CD1c-positive myeloid dendritic cell (primary cell): ENCODE measurements at regions not wholly inside any gene's neighbourhood (a gene's known extent, or its start where the extent isn't known, plus 50 kb on each side); places are given as distances from the start of the nearest gene placed in this dataset.

ENCODE experiments used
- DNase-seq: peaks from one replicate; pipeline ENCODE4 v3.0.0-alpha.2; 2016; ENCODE audit errors: extremely low spot score

- no peak for DNase-seq
These were observed 233.9 kb downstream of the RAB28 start for GRCh38 chr4:13250263-13250662.

GRCh38 chr4:13248621-13249298, 235.4 kb downstream of the RAB28 start:
- DNase-seq, result no peak

GRCh38 chr4:13246107-13246506, 238.0 kb downstream of the RAB28 start:
- DNase-seq, result no peak

GRCh38 chr4:13244444-13244843, 239.7 kb downstream of the RAB28 start:
- no peak for DNase-seq

- DNase-seq, result no peak
These were observed 241.0 kb downstream of the RAB28 start for GRCh38 chr4:13243152-13243551.

GRCh38 chr4:13240066-13240465, 244.1 kb downstream of the RAB28 start:
- DNase-seq, result no peak

- no peak for DNase-seq
These were observed 245.2 kb downstream of the RAB28 start for GRCh38 chr4:13238936-13239335.

- DNase-seq, result no peak
These were observed 247.7 kb downstream of the RAB28 start for GRCh38 chr4:13236485-13236884.

- DNase-seq, result no peak
These were observed 250.4 kb downstream of the RAB28 start for GRCh38 chr4:13233755-13234154.

GRCh38 chr4:13219971-13220370, 264.2 kb downstream of the RAB28 start:
- DNase-seq, result no peak

GRCh38 chr4:13218326-13218958, 265.7 kb downstream of the RAB28 start:
- DNase-seq, result no peak

GRCh38 chr4:13215560-13215959, 268.6 kb downstream of the RAB28 start:
- no peak for DNase-seq

- no peak for DNase-seq
These were observed 271.2 kb downstream of the RAB28 start for GRCh38 chr4:13212936-13213335.

- DNase-seq, result no peak
These were observed 274.5 kb downstream of the RAB28 start for GRCh38 chr4:13209600-13209999.

- no peak for DNase-seq
These were observed 275.5 kb downstream of the RAB28 start for GRCh38 chr4:13208558-13209193.

GRCh38 chr4:13207226-13207625, 276.9 kb downstream of the RAB28 start:
- DNase-seq, result no peak

- DNase-seq, result no peak
These were observed 281.0 kb downstream of the RAB28 start for GRCh38 chr4:13203101-13203500.

- no peak for DNase-seq
These were observed 281.4 kb downstream of the RAB28 start for GRCh38 chr4:13202701-13203100.

- no peak for DNase-seq
These were observed 282.9 kb downstream of the RAB28 start for GRCh38 chr4:13201241-13201640.

GRCh38 chr4:13196721-13197120, 287.4 kb downstream of the RAB28 start:
- no peak for DNase-seq

- DNase-seq, result no peak
These were observed 290.5 kb downstream of the RAB28 start for GRCh38 chr4:13193662-13194061.

GRCh38 chr4:13190093-13190721, 293.9 kb downstream of the RAB28 start:
- no peak for DNase-seq

- DNase-seq, result no peak
These were observed 299.9 kb downstream of the RAB28 start for GRCh38 chr4:13184199-13184598.
